ENCODE measurements at regions not wholly inside any gene's neighbourhood (a gene's known extent, or its start where the extent isn't known, plus 50 kb on each side); places are given as distances from the start of the nearest gene placed in this dataset.

DNA sequence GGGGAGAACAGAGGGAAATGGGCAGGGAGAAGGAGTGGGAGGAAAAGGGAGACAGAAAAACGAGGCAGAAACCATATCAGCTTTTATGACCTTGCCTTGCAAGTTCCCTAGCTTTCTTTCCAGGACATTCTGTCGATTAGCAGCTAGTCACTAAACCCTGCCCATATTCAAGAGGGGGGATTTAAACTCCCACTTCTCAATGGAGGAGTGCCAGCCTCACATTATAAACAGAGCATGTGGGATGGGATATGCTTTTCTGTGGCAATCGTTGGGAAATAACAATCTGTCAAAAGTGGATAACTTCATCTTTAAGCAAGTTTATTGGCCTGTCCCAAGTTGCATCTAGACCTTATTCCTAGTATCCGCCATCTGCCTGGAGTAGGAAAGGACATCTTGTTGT, 57.0 kb upstream of the TMEM170B start:
- Histone ChIP-seq H3K4me2 (ENCODE audit: low read depth, low read length) (no peak overlapping the region), H4K20me1 (ENCODE audit: insufficient read depth, low read length) (no peaks in the 10 kb centered on the region), H3K27me3 (replicated peaks; ENCODE audit: insufficient read depth, low read length) (no peaks in the 10 kb centered on the region), H3K36me3 (replicated peaks; ENCODE audit: insufficient read depth, low read length) (no peaks in the 10 kb centered on the region), H3K27ac (ENCODE audit: low read length) (no peak overlapping the region), H3K4me3 (ENCODE audit: low read length) (no peak overlapping the region), H3K9ac (ENCODE audit: low read length) (no peak overlapping the region), H3K79me2 (ENCODE audit: low read length) (no peaks in the 10 kb centered on the region), H2AFZ (ENCODE audit: low read length) (no peak overlapping the region), H3K9me3 (replicated peaks; ENCODE audit: insufficient read depth, low read length) (no peaks in the 10 kb centered on the region), H3K9me2 (replicated peaks; ENCODE audit: insufficient read depth, low read length) (no peaks in the 10 kb centered on the region), H3K4me1 (ENCODE audit: low read length) (no peaks in the 10 kb centered on the region), H3F3A (ENCODE audit: insufficient read depth, low read length) (no peaks in the 10 kb centered on the region)
- DNase-seq = no peak
- TF ChIP-seq, protein P1, sequence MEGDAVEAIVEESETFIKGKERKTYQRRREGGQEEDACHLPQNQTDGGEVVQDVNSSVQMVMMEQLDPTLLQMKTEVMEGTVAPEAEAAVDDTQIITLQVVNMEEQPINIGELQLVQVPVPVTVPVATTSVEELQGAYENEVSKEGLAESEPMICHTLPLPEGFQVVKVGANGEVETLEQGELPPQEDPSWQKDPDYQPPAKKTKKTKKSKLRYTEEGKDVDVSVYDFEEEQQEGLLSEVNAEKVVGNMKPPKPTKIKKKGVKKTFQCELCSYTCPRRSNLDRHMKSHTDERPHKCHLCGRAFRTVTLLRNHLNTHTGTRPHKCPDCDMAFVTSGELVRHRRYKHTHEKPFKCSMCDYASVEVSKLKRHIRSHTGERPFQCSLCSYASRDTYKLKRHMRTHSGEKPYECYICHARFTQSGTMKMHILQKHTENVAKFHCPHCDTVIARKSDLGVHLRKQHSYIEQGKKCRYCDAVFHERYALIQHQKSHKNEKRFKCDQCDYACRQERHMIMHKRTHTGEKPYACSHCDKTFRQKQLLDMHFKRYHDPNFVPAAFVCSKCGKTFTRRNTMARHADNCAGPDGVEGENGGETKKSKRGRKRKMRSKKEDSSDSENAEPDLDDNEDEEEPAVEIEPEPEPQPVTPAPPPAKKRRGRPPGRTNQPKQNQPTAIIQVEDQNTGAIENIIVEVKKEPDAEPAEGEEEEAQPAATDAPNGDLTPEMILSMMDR (IDR thresholded peaks at IDR 0.05; ENCODE audit: low read length) = no peak
- TF ChIP-seq EZH2 (optimal IDR thresholded peaks at IDR 0.05; ENCODE audit: low read depth, low read length) = no peak
- TF ChIP-seq EZH2phosphoT487 (IDR thresholded peaks at IDR 0.05; ENCODE audit: low read length) = no peak

DNA sequence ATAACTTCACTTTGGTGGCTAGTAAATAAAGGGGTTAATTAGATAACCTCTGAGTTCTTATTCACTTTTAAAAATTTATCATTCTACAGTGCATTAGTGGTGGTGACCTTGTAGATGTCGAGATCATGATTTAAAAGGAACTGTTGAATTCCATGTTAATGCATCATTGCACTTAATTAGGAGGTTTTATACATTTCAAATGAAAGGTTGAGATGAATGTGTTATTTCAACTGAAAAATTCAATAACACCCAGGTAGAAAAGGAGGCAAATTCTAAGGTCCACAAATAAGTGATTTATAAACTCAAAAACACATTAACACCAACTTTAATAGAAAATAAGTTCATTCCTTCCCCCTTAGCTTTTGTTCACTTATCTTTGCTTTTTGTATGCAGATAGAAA, 58.3 kb upstream of the TMEM170B start:
- H3K9me2 ChIP-seq (replicated peaks; ENCODE audit: insufficient read depth, low read length) = no peaks in the 10 kb centered on the region
- H3K9me3 ChIP-seq (replicated peaks; ENCODE audit: insufficient read depth, low read length) = no peaks in the 10 kb centered on the region
- H3K27ac ChIP-seq (ENCODE audit: low read length) = no peak overlapping the region
- TF ChIP-seq EZH2phosphoT487 (IDR thresholded peaks at IDR 0.05; ENCODE audit: low read length) (no peak), EZH2 (optimal IDR thresholded peaks at IDR 0.05; ENCODE audit: low read depth, low read length) (no peak)
- TF ChIP-seq, protein P1 (IDR thresholded peaks at IDR 0.05; ENCODE audit: low read length) = no peak
- no peaks in the 10 kb centered on the region for H4K20me1 ChIP-seq (ENCODE audit: insufficient read depth, low read length)
- no peak overlapping the region for H3K4me3 ChIP-seq (ENCODE audit: low read length)
- no peak overlapping the region for H2AFZ ChIP-seq (ENCODE audit: low read length)
- DNase-seq = no peak
- no peaks in the 10 kb centered on the region for H3K36me3 ChIP-seq (replicated peaks; ENCODE audit: insufficient read depth, low read length)
- H3K4me1 ChIP-seq (ENCODE audit: low read length) = no peaks in the 10 kb centered on the region
- no peaks in the 10 kb centered on the region for H3K27me3 ChIP-seq (replicated peaks; ENCODE audit: insufficient read depth, low read length)
- H3K79me2 ChIP-seq (ENCODE audit: low read length) = no peaks in the 10 kb centered on the region
- H3K9ac ChIP-seq (ENCODE audit: low read length) = no peak overlapping the region
- no peaks in the 10 kb centered on the region for H3F3A ChIP-seq (ENCODE audit: insufficient read depth, low read length)
- no peak overlapping the region for H3K4me2 ChIP-seq (ENCODE audit: low read depth, low read length)

DNA sequence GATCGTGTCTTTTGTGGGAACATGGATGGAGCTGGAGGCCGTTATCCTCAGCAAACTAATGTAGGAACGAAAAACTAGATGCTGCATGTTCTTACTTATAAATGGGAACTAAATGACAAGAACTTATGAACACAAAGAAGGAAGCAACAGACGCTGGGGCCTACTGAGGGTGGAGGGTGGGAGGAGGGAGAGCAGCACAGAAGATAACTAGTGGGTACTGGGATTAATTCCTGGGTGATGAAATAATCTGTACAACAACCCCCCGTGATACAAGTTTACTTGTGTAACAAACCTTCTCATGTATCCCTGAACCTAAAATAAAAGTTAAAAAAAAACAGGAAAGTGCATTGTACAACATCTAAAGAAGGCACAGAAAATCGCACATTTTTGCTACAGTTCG, 59.0 kb upstream of the TMEM170B start:
- no peak overlapping the region for H3K4me2 ChIP-seq (ENCODE audit: low read depth, low read length)
- H3K36me3 ChIP-seq (replicated peaks; ENCODE audit: insufficient read depth, low read length) = no peaks in the 10 kb centered on the region
- no peaks in the 10 kb centered on the region for H3K9me2 ChIP-seq (replicated peaks; ENCODE audit: insufficient read depth, low read length)
- no peak overlapping the region for H2AFZ ChIP-seq (ENCODE audit: low read length)
- H3K27me3 ChIP-seq (replicated peaks; ENCODE audit: insufficient read depth, low read length) = no peaks in the 10 kb centered on the region
- no peaks in the 10 kb centered on the region for H4K20me1 ChIP-seq (ENCODE audit: insufficient read depth, low read length)
- no peak overlapping the region for H3K9ac ChIP-seq (ENCODE audit: low read length)
- H3K4me1 ChIP-seq (ENCODE audit: low read length) = no peaks in the 10 kb centered on the region
- TF ChIP-seq, protein P1 (IDR thresholded peaks at IDR 0.05; ENCODE audit: low read length) = no peak
- TF ChIP-seq EZH2 (optimal IDR thresholded peaks at IDR 0.05; ENCODE audit: low read depth, low read length) (no peak), EZH2phosphoT487 (IDR thresholded peaks at IDR 0.05; ENCODE audit: low read length) (no peak)
- H3K9me3 ChIP-seq (replicated peaks; ENCODE audit: insufficient read depth, low read length) = no peaks in the 10 kb centered on the region
- H3K79me2 ChIP-seq (ENCODE audit: low read length) = no peaks in the 10 kb centered on the region
- H3K27ac ChIP-seq (ENCODE audit: low read length) = no peak overlapping the region
- H3F3A ChIP-seq (ENCODE audit: insufficient read depth, low read length) = no peaks in the 10 kb centered on the region
- H3K4me3 ChIP-seq (ENCODE audit: low read length) = no peak overlapping the region
- no peak for DNase-seq
